ENCODE measurements at regions not wholly inside any gene's neighbourhood (a gene's known extent, or its start where the extent isn't known, plus 50 kb on each side); places are given as distances from the start of the nearest gene placed in this dataset.
"Not testable (repeated sequence)": the region's sequence is repeated elsewhere in the genome, so short reads cannot be mapped to it uniquely, and the experiment has no call there.

- Histone ChIP-seq H3K27ac (ENCODE audit: low read length) (peak overlapping the region; percentile 77), H3K27me3 (ENCODE audit: low read depth, low read length) (no peaks in the 10 kb centered on the region), H3K9me3 (ENCODE audit: control insufficient read depth in 1 of 2, low read length in 2 of 2) (peaks cover 0 to 3% of the 10 kb centered on the region in 2 donors), H3K4me3 (ENCODE audit: low read depth in 1 of 2, low read length in 2 of 2) (no peak overlapping the region), H3K36me3 (ENCODE audit: control insufficient read depth in 1 of 2, insufficient read depth in 2 of 2, low read length in 2 of 2) (no peaks in the 10 kb centered on the region), H3K4me1 (ENCODE audit: control insufficient read depth in 1 of 2, insufficient read depth in 2 of 2, low read length in 2 of 2) (peaks cover 0 to 9% of the 10 kb centered on the region in 2 donors)
These were observed 92.9 kb upstream of the WDR75 start for GRCh38 chr2:189348369-189348768.

GRCh38 chr2:189350540-189351209 lies 90.6 kb upstream of the WDR75 start:
- H3K4me3 ChIP-seq (ENCODE audit: low read depth in 1 of 2, low read length in 2 of 2): no peak overlapping the region
- no peaks in the 10 kb centered on the region for H3K36me3 ChIP-seq (ENCODE audit: control insufficient read depth in 1 of 2, insufficient read depth in 2 of 2, low read length in 2 of 2)
- peak overlapping the region; percentile 43 for H3K27ac ChIP-seq (ENCODE audit: low read length)
- peaks cover 0 to 3% of the 10 kb centered on the region in 2 donors for H3K9me3 ChIP-seq (ENCODE audit: control insufficient read depth in 1 of 2, low read length in 2 of 2)
- H3K4me1 ChIP-seq (ENCODE audit: control insufficient read depth in 1 of 2, insufficient read depth in 2 of 2, low read length in 2 of 2): peaks cover 0 to 6% of the 10 kb centered on the region in 2 donors
- no peaks in the 10 kb centered on the region for H3K27me3 ChIP-seq (ENCODE audit: low read depth, low read length)

- H3K4me3 ChIP-seq (ENCODE audit: low read depth in 1 of 2, low read length in 2 of 2); H3K27ac ChIP-seq (ENCODE audit: low read length); H3K9me3 ChIP-seq (ENCODE audit: control insufficient read depth in 1 of 2, low read length in 2 of 2); H3K36me3 ChIP-seq (ENCODE audit: control insufficient read depth in 1 of 2, insufficient read depth in 2 of 2, low read length in 2 of 2); H3K4me1 ChIP-seq (ENCODE audit: control insufficient read depth in 1 of 2, insufficient read depth in 2 of 2, low read length in 2 of 2); H3K27me3 ChIP-seq (ENCODE audit: low read depth, low read length): not testable (repeated sequence)
These were observed 89.3 kb upstream of the WDR75 start for GRCh38 chr2:189351933-189352332.

- H3K36me3 ChIP-seq (ENCODE audit: control insufficient read depth in 1 of 2, insufficient read depth in 2 of 2, low read length in 2 of 2); H3K9me3 ChIP-seq (ENCODE audit: control insufficient read depth in 1 of 2, low read length in 2 of 2); H3K4me1 ChIP-seq (ENCODE audit: control insufficient read depth in 1 of 2, insufficient read depth in 2 of 2, low read length in 2 of 2); H3K4me3 ChIP-seq (ENCODE audit: low read depth in 1 of 2, low read length in 2 of 2); H3K27ac ChIP-seq (ENCODE audit: low read length); H3K27me3 ChIP-seq (ENCODE audit: low read depth, low read length): not testable (repeated sequence)
These were observed 83.9 kb upstream of the WDR75 start for GRCh38 chr2:189357375-189357774.

- no peaks in the 10 kb centered on the region for H3K36me3 ChIP-seq (ENCODE audit: control insufficient read depth in 1 of 2, insufficient read depth in 2 of 2, low read length in 2 of 2)
- no peak overlapping the region for H3K4me3 ChIP-seq (ENCODE audit: low read depth in 1 of 2, low read length in 2 of 2)
- no peaks in the 10 kb centered on the region for H3K27me3 ChIP-seq (ENCODE audit: low read depth, low read length)
- no peaks in the 10 kb centered on the region for H3K9me3 ChIP-seq (ENCODE audit: control insufficient read depth in 1 of 2, low read length in 2 of 2)
- H3K4me1 ChIP-seq (ENCODE audit: control insufficient read depth in 1 of 2, insufficient read depth in 2 of 2, low read length in 2 of 2): no peaks in the 10 kb centered on the region
- H3K27ac ChIP-seq (ENCODE audit: low read length): no peak overlapping the region
These were observed 80.4 kb upstream of the WDR75 start for GRCh38 chr2:189360861-189361260.

- Histone ChIP-seq H3K27ac (ENCODE audit: low read length) (no peak overlapping the region), H3K9me3 (ENCODE audit: control insufficient read depth in 1 of 2, low read length in 2 of 2) (no peaks in the 10 kb centered on the region), H3K4me1 (ENCODE audit: control insufficient read depth in 1 of 2, insufficient read depth in 2 of 2, low read length in 2 of 2) (no peaks in the 10 kb centered on the region), H3K36me3 (ENCODE audit: control insufficient read depth in 1 of 2, insufficient read depth in 2 of 2, low read length in 2 of 2) (no peaks in the 10 kb centered on the region), H3K4me3 (ENCODE audit: low read depth in 1 of 2, low read length in 2 of 2) (no peak overlapping the region), H3K27me3 (ENCODE audit: low read depth, low read length) (no peaks in the 10 kb centered on the region)
These were observed 79.0 kb upstream of the WDR75 start for GRCh38 chr2:189362283-189362682.

- H3K9me3 ChIP-seq (ENCODE audit: control insufficient read depth in 1 of 2, low read length in 2 of 2): no peaks in the 10 kb centered on the region
- no peak overlapping the region for H3K4me3 ChIP-seq (ENCODE audit: low read depth in 1 of 2, low read length in 2 of 2)
- H3K27me3 ChIP-seq (ENCODE audit: low read depth, low read length): no peaks in the 10 kb centered on the region
- H3K4me1 ChIP-seq (ENCODE audit: control insufficient read depth in 1 of 2, insufficient read depth in 2 of 2, low read length in 2 of 2): no peaks in the 10 kb centered on the region
- no peaks in the 10 kb centered on the region for H3K36me3 ChIP-seq (ENCODE audit: control insufficient read depth in 1 of 2, insufficient read depth in 2 of 2, low read length in 2 of 2)
- no peak overlapping the region for H3K27ac ChIP-seq (ENCODE audit: low read length)
These were observed 77.7 kb upstream of the WDR75 start for GRCh38 chr2:189363559-189363958.

- H3K27me3 ChIP-seq (ENCODE audit: low read depth, low read length): no peaks in the 10 kb centered on the region
- H3K4me3 ChIP-seq (ENCODE audit: low read depth in 1 of 2, low read length in 2 of 2): no peak overlapping the region
- H3K27ac ChIP-seq (ENCODE audit: low read length): no peak overlapping the region
- H3K4me1 ChIP-seq (ENCODE audit: control insufficient read depth in 1 of 2, insufficient read depth in 2 of 2, low read length in 2 of 2): no peaks in the 10 kb centered on the region
- no peaks in the 10 kb centered on the region for H3K9me3 ChIP-seq (ENCODE audit: control insufficient read depth in 1 of 2, low read length in 2 of 2)
- H3K36me3 ChIP-seq (ENCODE audit: control insufficient read depth in 1 of 2, insufficient read depth in 2 of 2, low read length in 2 of 2): no peaks in the 10 kb centered on the region
These were observed 76.7 kb upstream of the WDR75 start for GRCh38 chr2:189364607-189365006.

- Histone ChIP-seq H3K27me3 (ENCODE audit: low read depth, low read length) (no peaks in the 10 kb centered on the region), H3K4me1 (ENCODE audit: control insufficient read depth in 1 of 2, insufficient read depth in 2 of 2, low read length in 2 of 2) (no peaks in the 10 kb centered on the region), H3K9me3 (ENCODE audit: control insufficient read depth in 1 of 2, low read length in 2 of 2) (no peaks in the 10 kb centered on the region), H3K4me3 (ENCODE audit: low read depth in 1 of 2, low read length in 2 of 2) (no peak overlapping the region), H3K27ac (ENCODE audit: low read length) (no peak overlapping the region), H3K36me3 (ENCODE audit: control insufficient read depth in 1 of 2, insufficient read depth in 2 of 2, low read length in 2 of 2) (no peaks in the 10 kb centered on the region)
These were observed 74.9 kb upstream of the WDR75 start for GRCh38 chr2:189366349-189366748.

GRCh38 chr2:189367343-189367742 lies 73.9 kb upstream of the WDR75 start:
- H3K4me3 ChIP-seq (ENCODE audit: low read depth in 1 of 2, low read length in 2 of 2): no peak overlapping the region
- no peak overlapping the region for H3K27ac ChIP-seq (ENCODE audit: low read length)
- H3K4me1 ChIP-seq (ENCODE audit: control insufficient read depth in 1 of 2, insufficient read depth in 2 of 2, low read length in 2 of 2): no peaks in the 10 kb centered on the region

GRCh38 chr2:189369566-189369965 lies 71.7 kb upstream of the WDR75 start:
- Histone ChIP-seq H3K36me3 (ENCODE audit: control insufficient read depth in 1 of 2, insufficient read depth in 2 of 2, low read length in 2 of 2) (no peaks in the 10 kb centered on the region), H3K27ac (ENCODE audit: low read length) (no peak overlapping the region)

More at GRCh38 chr2:189367343-189367742, 73.9 kb upstream of the WDR75 start:
- Histone ChIP-seq H3K27me3 (ENCODE audit: low read depth, low read length) (no peaks in the 10 kb centered on the region), H3K9me3 (ENCODE audit: control insufficient read depth in 1 of 2, low read length in 2 of 2) (no peaks in the 10 kb centered on the region), H3K36me3 (ENCODE audit: control insufficient read depth in 1 of 2, insufficient read depth in 2 of 2, low read length in 2 of 2) (no peaks in the 10 kb centered on the region)

GRCh38 chr2:189370719-189371118 lies 70.6 kb upstream of the WDR75 start:
- no peak overlapping the region for H3K27ac ChIP-seq (ENCODE audit: low read length)
- H3K36me3 ChIP-seq (ENCODE audit: control insufficient read depth in 1 of 2, insufficient read depth in 2 of 2, low read length in 2 of 2): no peaks in the 10 kb centered on the region
- H3K4me3 ChIP-seq (ENCODE audit: low read depth in 1 of 2, low read length in 2 of 2): no peak overlapping the region

More at GRCh38 chr2:189369566-189369965, 71.7 kb upstream of the WDR75 start:
- Histone ChIP-seq H3K27me3 (ENCODE audit: low read depth, low read length) (no peaks in the 10 kb centered on the region), H3K4me1 (ENCODE audit: control insufficient read depth in 1 of 2, insufficient read depth in 2 of 2, low read length in 2 of 2) (peaks cover 0 to 3% of the 10 kb centered on the region in 2 donors), H3K9me3 (ENCODE audit: control insufficient read depth in 1 of 2, low read length in 2 of 2) (no peaks in the 10 kb centered on the region), H3K4me3 (ENCODE audit: low read depth in 1 of 2, low read length in 2 of 2) (no peak overlapping the region)

More at GRCh38 chr2:189370719-189371118, 70.6 kb upstream of the WDR75 start:
- Histone ChIP-seq H3K4me1 (ENCODE audit: control insufficient read depth in 1 of 2, insufficient read depth in 2 of 2, low read length in 2 of 2) (peaks cover 0 to 3% of the 10 kb centered on the region in 2 donors), H3K27me3 (ENCODE audit: low read depth, low read length) (no peaks in the 10 kb centered on the region), H3K9me3 (ENCODE audit: control insufficient read depth in 1 of 2, low read length in 2 of 2) (no peaks in the 10 kb centered on the region)
